ENCODE measurements at regions not wholly inside any gene's neighbourhood (a gene's known extent, or its start where the extent isn't known, plus 50 kb on each side); places are given as distances from the start of the nearest gene placed in this dataset.

DNA sequence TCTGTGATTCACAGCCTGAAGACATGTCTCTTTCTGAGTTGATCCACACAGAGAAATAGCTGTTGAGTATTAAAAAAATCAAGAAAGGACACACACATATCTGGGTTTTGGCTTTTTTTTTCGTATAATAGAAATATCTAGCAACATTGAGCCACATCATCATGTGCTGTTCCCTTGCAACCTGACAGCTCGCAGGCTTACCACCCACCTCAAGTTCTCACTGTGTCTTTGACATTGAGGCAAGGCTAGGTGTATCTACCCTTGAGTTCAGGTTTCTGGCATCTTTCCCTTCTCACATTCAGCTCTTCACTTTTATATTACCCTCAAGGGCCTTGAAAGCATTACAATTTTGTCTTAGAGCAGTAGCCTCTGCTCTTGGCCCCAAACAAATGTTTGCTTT is 490.3 kb upstream of the KIRREL3 start:
- TF ChIP-seq, protein P1, sequence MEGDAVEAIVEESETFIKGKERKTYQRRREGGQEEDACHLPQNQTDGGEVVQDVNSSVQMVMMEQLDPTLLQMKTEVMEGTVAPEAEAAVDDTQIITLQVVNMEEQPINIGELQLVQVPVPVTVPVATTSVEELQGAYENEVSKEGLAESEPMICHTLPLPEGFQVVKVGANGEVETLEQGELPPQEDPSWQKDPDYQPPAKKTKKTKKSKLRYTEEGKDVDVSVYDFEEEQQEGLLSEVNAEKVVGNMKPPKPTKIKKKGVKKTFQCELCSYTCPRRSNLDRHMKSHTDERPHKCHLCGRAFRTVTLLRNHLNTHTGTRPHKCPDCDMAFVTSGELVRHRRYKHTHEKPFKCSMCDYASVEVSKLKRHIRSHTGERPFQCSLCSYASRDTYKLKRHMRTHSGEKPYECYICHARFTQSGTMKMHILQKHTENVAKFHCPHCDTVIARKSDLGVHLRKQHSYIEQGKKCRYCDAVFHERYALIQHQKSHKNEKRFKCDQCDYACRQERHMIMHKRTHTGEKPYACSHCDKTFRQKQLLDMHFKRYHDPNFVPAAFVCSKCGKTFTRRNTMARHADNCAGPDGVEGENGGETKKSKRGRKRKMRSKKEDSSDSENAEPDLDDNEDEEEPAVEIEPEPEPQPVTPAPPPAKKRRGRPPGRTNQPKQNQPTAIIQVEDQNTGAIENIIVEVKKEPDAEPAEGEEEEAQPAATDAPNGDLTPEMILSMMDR (conservative IDR thresholded peaks at IDR 0.05; ENCODE audit: low read length): no peak
- TF ChIP-seq EZH2phosphoT487 (IDR thresholded peaks at IDR 0.05; ENCODE audit: borderline replicate concordance, low read depth, low read length): no peak
